H1 (cell line): ENCODE measurements at regions not wholly inside any gene's neighbourhood (a gene's known extent, or its start where the extent isn't known, plus 50 kb on each side); places are given as distances from the start of the nearest gene placed in this dataset.

Source experiments
- ATF2 ChIP-seq: IDR thresholded peaks from 2 replicates; pipeline ENCODE4 v1.6.1; 2012; ENCODE audit warnings: low read length, inconsistent platforms
- CBX8 ChIP-seq: fragments of 300-800, 300-1000 bp; sonication (generic); IDR thresholded peaks from 2 replicates; pipeline ENCODE4 v1.7.1; 2016; ENCODE audit warnings: low read depth, low read length, borderline replicate concordance
- FOSL1 ChIP-seq: IDR thresholded peaks from 2 replicates; pipeline ENCODE4 v1.6.1; 2011; ENCODE audit warnings: mild to moderate bottlenecking, low read depth, low read length, moderate library complexity; ENCODE audit not compliant: insufficient read depth
- KDM4A ChIP-seq: IDR thresholded peaks from one replicate; pipeline ENCODE4 v1.7.1; 2012; ENCODE audit warnings: low read depth, mild to moderate bottlenecking, moderate library complexity, low read length, inconsistent platforms; ENCODE audit not compliant: severe bottlenecking
- MAX ChIP-seq: IDR thresholded peaks from 2 replicates; pipeline ENCODE4 v1.6.1; 2012; ENCODE audit warnings: inconsistent platforms
- POLR2AphosphoS5 ChIP-seq: IDR thresholded peaks from 2 replicates; pipeline ENCODE4 v1.6.1; 2011; ENCODE audit warnings: low read depth, low read length
- SAP30 ChIP-seq: fragments of 300-600 bp; sonication (generic); IDR thresholded peaks from 2 replicates; pipeline ENCODE4 v1.7.1; 2012; ENCODE audit warnings: low read length, moderate library complexity, mild to moderate bottlenecking, inconsistent platforms; ENCODE audit not compliant: insufficient read depth, insufficient replicate concordance
- SP4 ChIP-seq: IDR thresholded peaks from 2 replicates; pipeline ENCODE4 v1.6.1; 2012; ENCODE audit warnings: low read length, inconsistent platforms
- YY1 ChIP-seq: IDR thresholded peaks from 2 replicates; pipeline ENCODE4 v1.6.1; 2011; ENCODE audit warnings: low read depth, mild to moderate bottlenecking, low read length
- TF ChIP-seq, protein P1 (sequence below): fragments of 300-600 bp; sonication (generic); IDR thresholded peaks from 2 replicates; pipeline ENCODE4 v1.7.1; 2012; ENCODE audit warnings: low read length, moderate library complexity, mild to moderate bottlenecking, inconsistent platforms; ENCODE audit not compliant: insufficient replicate concordance

DNA sequence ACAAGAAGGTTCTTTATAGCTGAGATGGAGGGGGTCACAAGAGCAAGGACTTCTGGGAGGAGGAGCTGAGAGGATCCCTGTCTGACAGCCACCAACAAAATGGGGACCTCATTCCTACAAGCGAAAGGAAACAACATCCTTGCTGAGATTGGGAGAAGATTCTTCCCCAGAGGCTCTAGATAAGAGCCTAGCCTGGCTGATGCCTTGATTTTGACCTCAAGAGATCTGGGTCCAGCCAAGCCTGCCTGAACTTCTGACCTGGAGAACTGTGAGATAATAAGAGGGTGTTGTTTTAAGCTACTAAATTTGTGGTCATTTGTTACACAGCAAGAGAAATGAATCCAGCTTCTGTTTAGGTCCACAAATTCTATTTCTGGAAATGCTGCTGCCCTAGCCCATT lies 75.4 kb upstream of the SLC4A11 start (continued):
- TF ChIP-seq, protein P1, sequence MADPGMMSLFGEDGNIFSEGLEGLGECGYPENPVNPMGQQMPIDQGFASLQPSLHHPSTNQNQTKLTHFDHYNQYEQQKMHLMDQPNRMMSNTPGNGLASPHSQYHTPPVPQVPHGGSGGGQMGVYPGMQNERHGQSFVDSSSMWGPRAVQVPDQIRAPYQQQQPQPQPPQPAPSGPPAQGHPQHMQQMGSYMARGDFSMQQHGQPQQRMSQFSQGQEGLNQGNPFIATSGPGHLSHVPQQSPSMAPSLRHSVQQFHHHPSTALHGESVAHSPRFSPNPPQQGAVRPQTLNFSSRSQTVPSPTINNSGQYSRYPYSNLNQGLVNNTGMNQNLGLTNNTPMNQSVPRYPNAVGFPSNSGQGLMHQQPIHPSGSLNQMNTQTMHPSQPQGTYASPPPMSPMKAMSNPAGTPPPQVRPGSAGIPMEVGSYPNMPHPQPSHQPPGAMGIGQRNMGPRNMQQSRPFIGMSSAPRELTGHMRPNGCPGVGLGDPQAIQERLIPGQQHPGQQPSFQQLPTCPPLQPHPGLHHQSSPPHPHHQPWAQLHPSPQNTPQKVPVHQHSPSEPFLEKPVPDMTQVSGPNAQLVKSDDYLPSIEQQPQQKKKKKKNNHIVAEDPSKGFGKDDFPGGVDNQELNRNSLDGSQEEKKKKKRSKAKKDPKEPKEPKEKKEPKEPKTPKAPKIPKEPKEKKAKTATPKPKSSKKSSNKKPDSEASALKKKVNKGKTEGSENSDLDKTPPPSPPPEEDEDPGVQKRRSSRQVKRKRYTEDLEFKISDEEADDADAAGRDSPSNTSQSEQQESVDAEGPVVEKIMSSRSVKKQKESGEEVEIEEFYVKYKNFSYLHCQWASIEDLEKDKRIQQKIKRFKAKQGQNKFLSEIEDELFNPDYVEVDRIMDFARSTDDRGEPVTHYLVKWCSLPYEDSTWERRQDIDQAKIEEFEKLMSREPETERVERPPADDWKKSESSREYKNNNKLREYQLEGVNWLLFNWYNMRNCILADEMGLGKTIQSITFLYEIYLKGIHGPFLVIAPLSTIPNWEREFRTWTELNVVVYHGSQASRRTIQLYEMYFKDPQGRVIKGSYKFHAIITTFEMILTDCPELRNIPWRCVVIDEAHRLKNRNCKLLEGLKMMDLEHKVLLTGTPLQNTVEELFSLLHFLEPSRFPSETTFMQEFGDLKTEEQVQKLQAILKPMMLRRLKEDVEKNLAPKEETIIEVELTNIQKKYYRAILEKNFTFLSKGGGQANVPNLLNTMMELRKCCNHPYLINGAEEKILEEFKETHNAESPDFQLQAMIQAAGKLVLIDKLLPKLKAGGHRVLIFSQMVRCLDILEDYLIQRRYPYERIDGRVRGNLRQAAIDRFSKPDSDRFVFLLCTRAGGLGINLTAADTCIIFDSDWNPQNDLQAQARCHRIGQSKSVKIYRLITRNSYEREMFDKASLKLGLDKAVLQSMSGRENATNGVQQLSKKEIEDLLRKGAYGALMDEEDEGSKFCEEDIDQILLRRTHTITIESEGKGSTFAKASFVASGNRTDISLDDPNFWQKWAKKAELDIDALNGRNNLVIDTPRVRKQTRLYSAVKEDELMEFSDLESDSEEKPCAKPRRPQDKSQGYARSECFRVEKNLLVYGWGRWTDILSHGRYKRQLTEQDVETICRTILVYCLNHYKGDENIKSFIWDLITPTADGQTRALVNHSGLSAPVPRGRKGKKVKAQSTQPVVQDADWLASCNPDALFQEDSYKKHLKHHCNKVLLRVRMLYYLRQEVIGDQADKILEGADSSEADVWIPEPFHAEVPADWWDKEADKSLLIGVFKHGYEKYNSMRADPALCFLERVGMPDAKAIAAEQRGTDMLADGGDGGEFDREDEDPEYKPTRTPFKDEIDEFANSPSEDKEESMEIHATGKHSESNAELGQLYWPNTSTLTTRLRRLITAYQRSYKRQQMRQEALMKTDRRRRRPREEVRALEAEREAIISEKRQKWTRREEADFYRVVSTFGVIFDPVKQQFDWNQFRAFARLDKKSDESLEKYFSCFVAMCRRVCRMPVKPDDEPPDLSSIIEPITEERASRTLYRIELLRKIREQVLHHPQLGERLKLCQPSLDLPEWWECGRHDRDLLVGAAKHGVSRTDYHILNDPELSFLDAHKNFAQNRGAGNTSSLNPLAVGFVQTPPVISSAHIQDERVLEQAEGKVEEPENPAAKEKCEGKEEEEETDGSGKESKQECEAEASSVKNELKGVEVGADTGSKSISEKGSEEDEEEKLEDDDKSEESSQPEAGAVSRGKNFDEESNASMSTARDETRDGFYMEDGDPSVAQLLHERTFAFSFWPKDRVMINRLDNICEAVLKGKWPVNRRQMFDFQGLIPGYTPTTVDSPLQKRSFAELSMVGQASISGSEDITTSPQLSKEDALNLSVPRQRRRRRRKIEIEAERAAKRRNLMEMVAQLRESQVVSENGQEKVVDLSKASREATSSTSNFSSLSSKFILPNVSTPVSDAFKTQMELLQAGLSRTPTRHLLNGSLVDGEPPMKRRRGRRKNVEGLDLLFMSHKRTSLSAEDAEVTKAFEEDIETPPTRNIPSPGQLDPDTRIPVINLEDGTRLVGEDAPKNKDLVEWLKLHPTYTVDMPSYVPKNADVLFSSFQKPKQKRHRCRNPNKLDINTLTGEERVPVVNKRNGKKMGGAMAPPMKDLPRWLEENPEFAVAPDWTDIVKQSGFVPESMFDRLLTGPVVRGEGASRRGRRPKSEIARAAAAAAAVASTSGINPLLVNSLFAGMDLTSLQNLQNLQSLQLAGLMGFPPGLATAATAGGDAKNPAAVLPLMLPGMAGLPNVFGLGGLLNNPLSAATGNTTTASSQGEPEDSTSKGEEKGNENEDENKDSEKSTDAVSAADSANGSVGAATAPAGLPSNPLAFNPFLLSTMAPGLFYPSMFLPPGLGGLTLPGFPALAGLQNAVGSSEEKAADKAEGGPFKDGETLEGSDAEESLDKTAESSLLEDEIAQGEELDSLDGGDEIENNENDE, result no peak
- TF ChIP-seq SAP30 (no peak), POLR2AphosphoS5 (no peak), SP4 (no peak), ATF2 (no peak), FOSL1 (no peak), MAX (no peak), KDM4A (no peak), CBX8 (no peak), YY1 (no peak)
